ENCODE measurements at regions not wholly inside any gene's neighbourhood (a gene's known extent, or its start where the extent isn't known, plus 50 kb on each side); places are given as distances from the start of the nearest gene placed in this dataset.

- no peak for DNase-seq
Observed at GRCh38 chr2:156697906-156698305, 261.7 kb downstream of the GPD2 start.

GRCh38 chr2:156700681-156701080 lies 264.5 kb downstream of the GPD2 start:
- DNase-seq, result no peak

GRCh38 chr2:156702541-156702940 lies 266.4 kb downstream of the GPD2 start:
- DNase-seq, result no peak

- DNase-seq, result no peak
Observed at GRCh38 chr2:156703642-156704041, 267.5 kb downstream of the GPD2 start.

GRCh38 chr2:156704132-156704531 lies 268.0 kb downstream of the GPD2 start:
- no peak for DNase-seq

GRCh38 chr2:156704617-156705016 lies 268.4 kb downstream of the GPD2 start:
- no peak for DNase-seq

GRCh38 chr2:156706576-156706975 lies 270.4 kb downstream of the GPD2 start:
- no peak for DNase-seq

GRCh38 chr2:156708051-156708450 lies 271.9 kb downstream of the GPD2 start:
- no peak for DNase-seq

GRCh38 chr2:156709091-156709490 lies 272.9 kb downstream of the GPD2 start:
- no peak for DNase-seq

GRCh38 chr2:156719036-156719435 lies 282.9 kb downstream of the GPD2 start:
- no peak for DNase-seq

GRCh38 chr2:156727867-156728266 lies 291.7 kb downstream of the GPD2 start:
- DNase-seq, result no peak

GRCh38 chr2:156728328-156728727 lies 292.1 kb downstream of the GPD2 start:
- no peak for DNase-seq

GRCh38 chr2:156731506-156731905 lies 295.3 kb downstream of the GPD2 start:
- DNase-seq, result no peak

GRCh38 chr2:156736950-156737349 lies 300.8 kb downstream of the GPD2 start:
- no peak for DNase-seq

GRCh38 chr2:156739301-156739700 lies 303.1 kb downstream of the GPD2 start:
- no peak for DNase-seq

- DNase-seq, result no peak
Observed at GRCh38 chr2:156745619-156746018, 309.4 kb downstream of the GPD2 start.

- DNase-seq, result no peak
Observed at GRCh38 chr2:156748221-156748620, 312.0 kb downstream of the GPD2 start.

GRCh38 chr2:156752042-156752441 lies 315.9 kb downstream of the GPD2 start:
- DNase-seq, result no peak

- no peak for DNase-seq
Observed at GRCh38 chr2:156753766-156754165, 317.6 kb downstream of the GPD2 start.

- DNase-seq, result no peak
Observed at GRCh38 chr2:156756516-156756915, 320.3 kb downstream of the GPD2 start.

GRCh38 chr2:156763174-156763573 lies 327.0 kb downstream of the GPD2 start:
- no peak for DNase-seq

GRCh38 chr2:156765043-156765442 lies 328.9 kb downstream of the GPD2 start:
- no peak for DNase-seq

- no peak for DNase-seq
Observed at GRCh38 chr2:156765450-156765849, 329.3 kb downstream of the GPD2 start.

GRCh38 chr2:156769802-156770201 lies 333.6 kb downstream of the GPD2 start:
- no peak for DNase-seq

- DNase-seq, result no peak
Observed at GRCh38 chr2:156778916-156779315, 342.7 kb downstream of the GPD2 start.
